Fibroblast of lung (primary cell): ENCODE measurements at regions not wholly inside any gene's neighbourhood (a gene's known extent, or its start where the extent isn't known, plus 50 kb on each side); places are given as distances from the start of the nearest gene placed in this dataset.

Experiments
- EZH2 ChIP-seq: IDR thresholded peaks from 2 replicates; pipeline ENCODE4 v1.5.1; 2012; ENCODE audit warnings: low read length, control low read depth, mild to moderate bottlenecking; ENCODE audit errors: missing control alignments
- TF ChIP-seq, protein P1 (sequence below), 2 donors: IDR thresholded peaks in 1 of 2; conservative IDR thresholded peaks in 1 of 2; 1 replicate in 1 of 2; 2 replicates in 1 of 2; pipeline ENCODE4 v1.5.1; 2011 to 2012; ENCODE audit warnings: low read length in 2 of 2, control low read depth in 1 of 2, inconsistent platforms in 1 of 2, low read depth in 1 of 2, mild to moderate bottlenecking in 1 of 2

GRCh38 chrX:139475432-139475831, 55.1 kb upstream of the F9 start:
- TF ChIP-seq, protein P1, sequence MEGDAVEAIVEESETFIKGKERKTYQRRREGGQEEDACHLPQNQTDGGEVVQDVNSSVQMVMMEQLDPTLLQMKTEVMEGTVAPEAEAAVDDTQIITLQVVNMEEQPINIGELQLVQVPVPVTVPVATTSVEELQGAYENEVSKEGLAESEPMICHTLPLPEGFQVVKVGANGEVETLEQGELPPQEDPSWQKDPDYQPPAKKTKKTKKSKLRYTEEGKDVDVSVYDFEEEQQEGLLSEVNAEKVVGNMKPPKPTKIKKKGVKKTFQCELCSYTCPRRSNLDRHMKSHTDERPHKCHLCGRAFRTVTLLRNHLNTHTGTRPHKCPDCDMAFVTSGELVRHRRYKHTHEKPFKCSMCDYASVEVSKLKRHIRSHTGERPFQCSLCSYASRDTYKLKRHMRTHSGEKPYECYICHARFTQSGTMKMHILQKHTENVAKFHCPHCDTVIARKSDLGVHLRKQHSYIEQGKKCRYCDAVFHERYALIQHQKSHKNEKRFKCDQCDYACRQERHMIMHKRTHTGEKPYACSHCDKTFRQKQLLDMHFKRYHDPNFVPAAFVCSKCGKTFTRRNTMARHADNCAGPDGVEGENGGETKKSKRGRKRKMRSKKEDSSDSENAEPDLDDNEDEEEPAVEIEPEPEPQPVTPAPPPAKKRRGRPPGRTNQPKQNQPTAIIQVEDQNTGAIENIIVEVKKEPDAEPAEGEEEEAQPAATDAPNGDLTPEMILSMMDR (conservative IDR thresholded peaks at IDR 0.05 in 1 of 2, IDR thresholded peaks at IDR 0.05 in 1 of 2; ENCODE audit: low read depth in 1 of 2, low read length in 2 of 2), result no peak
- TF ChIP-seq EZH2, result no peak
